ENCODE measurements at regions not wholly inside any gene's neighbourhood (a gene's known extent, or its start where the extent isn't known, plus 50 kb on each side); places are given as distances from the start of the nearest gene placed in this dataset.

DNA sequence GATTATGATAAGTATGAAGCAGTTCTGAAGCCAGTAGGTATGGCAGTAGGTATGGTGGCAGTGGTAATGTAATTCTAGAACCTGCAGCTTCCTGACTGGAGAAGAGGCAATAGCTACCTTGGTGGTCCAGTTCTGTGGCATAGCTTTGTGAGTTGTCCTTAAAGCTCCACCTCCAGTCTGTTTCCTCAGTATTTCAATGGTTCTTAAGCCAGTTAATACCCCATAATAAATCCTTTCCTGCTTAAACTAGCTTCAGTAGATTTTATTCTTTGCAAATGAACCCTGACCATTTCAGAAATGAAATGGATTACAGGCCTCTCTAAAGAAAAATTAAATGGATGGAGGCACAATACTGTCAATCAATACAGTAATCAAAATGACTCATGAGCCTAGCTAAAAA is 117.8 kb upstream of the KRAS start:
- Histone ChIP-seq H3K9me3 (no peaks in the 10 kb centered on the region), H3K4me1 (no peaks in the 10 kb centered on the region), H3K27ac (no peak overlapping the region), H3K4me3 (no peak overlapping the region), H3K27me3 (no peaks in the 10 kb centered on the region), H3K36me3 (no peaks in the 10 kb centered on the region)
- intact Hi-C loops (cut with DNase I) = no loop called here
- DNase-seq = no peak
- no peak for ATAC-seq
- TF ChIP-seq, protein P1, sequence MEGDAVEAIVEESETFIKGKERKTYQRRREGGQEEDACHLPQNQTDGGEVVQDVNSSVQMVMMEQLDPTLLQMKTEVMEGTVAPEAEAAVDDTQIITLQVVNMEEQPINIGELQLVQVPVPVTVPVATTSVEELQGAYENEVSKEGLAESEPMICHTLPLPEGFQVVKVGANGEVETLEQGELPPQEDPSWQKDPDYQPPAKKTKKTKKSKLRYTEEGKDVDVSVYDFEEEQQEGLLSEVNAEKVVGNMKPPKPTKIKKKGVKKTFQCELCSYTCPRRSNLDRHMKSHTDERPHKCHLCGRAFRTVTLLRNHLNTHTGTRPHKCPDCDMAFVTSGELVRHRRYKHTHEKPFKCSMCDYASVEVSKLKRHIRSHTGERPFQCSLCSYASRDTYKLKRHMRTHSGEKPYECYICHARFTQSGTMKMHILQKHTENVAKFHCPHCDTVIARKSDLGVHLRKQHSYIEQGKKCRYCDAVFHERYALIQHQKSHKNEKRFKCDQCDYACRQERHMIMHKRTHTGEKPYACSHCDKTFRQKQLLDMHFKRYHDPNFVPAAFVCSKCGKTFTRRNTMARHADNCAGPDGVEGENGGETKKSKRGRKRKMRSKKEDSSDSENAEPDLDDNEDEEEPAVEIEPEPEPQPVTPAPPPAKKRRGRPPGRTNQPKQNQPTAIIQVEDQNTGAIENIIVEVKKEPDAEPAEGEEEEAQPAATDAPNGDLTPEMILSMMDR (IDR thresholded peaks at IDR 0.05) = no peak
- no peak for TF ChIP-seq POLR2A (IDR thresholded peaks at IDR 0.05)

DNA sequence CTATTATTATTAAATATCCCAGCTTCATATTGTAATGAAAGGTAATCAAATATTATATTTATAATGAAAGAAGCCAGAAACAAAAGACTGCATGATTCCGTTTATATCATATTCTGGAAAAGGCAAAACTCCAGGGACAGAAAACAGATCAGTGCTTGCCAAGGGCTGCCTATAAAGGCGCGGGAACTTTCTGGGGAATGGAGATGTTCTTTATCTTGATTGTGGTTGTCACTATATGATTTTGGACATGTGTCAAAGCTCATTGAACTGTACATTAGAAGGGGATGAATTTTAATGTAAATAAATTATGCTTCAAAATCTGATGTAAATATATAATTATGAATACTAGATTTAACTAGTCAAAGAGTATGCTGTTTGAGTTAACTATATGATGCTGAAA is 115.4 kb upstream of the KRAS start:
- TF ChIP-seq POLR2A (IDR thresholded peaks at IDR 0.05) = no peak
- TF ChIP-seq, protein P1 (IDR thresholded peaks at IDR 0.05) = no peak
- no peaks in the 10 kb centered on the region for H3K36me3 ChIP-seq
- no peaks in the 10 kb centered on the region for H3K9me3 ChIP-seq
- H3K4me1 ChIP-seq = no peaks in the 10 kb centered on the region
- no peak for ATAC-seq
- no peak overlapping the region for H3K4me3 ChIP-seq
- intact Hi-C loops (cut with DNase I) = no loop called here
- WGBS, 4 donors = 56 to 69% (median 62%) methylated on average over 3 of the region's 3 CpGs
- DNase-seq = no peak
- no peak overlapping the region for H3K27ac ChIP-seq
- H3K27me3 ChIP-seq = no peaks in the 10 kb centered on the region

DNA sequence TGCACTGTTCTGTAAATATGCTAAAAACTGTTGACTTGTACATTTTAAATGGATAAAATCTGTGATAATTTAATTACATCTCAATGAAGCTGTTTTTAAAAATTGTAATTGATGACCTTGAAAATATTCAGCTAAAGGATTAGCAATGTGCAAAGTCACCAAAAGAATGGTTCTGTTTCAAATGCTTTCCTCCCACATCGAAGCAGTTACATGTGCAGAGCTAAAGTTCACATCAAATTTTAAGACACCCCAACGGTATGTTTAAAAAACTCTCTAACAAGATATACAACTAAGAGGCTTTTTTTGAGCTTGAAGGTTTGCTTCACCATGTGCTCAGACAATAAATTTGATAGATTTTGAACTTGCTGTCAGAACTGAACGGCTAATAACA is 114.6 kb upstream of the KRAS start:
- no peaks in the 10 kb centered on the region for H3K9me3 ChIP-seq
- TF ChIP-seq, protein P1 (IDR thresholded peaks at IDR 0.05) = no peak
- TF ChIP-seq POLR2A (IDR thresholded peaks at IDR 0.05) = no peak
- no peak overlapping the region for H3K4me3 ChIP-seq
- intact Hi-C loops (cut with DNase I) = no loop called here
- 44 to 59% (median 55%) methylated on average over 3 of the region's 3 CpGs for WGBS, 4 donors
- no peaks in the 10 kb centered on the region for H3K4me1 ChIP-seq
- DNase-seq = no peak
- H3K36me3 ChIP-seq = no peaks in the 10 kb centered on the region
- no peak for ATAC-seq
- H3K27me3 ChIP-seq = no peaks in the 10 kb centered on the region
- H3K27ac ChIP-seq = no peak overlapping the region

DNA sequence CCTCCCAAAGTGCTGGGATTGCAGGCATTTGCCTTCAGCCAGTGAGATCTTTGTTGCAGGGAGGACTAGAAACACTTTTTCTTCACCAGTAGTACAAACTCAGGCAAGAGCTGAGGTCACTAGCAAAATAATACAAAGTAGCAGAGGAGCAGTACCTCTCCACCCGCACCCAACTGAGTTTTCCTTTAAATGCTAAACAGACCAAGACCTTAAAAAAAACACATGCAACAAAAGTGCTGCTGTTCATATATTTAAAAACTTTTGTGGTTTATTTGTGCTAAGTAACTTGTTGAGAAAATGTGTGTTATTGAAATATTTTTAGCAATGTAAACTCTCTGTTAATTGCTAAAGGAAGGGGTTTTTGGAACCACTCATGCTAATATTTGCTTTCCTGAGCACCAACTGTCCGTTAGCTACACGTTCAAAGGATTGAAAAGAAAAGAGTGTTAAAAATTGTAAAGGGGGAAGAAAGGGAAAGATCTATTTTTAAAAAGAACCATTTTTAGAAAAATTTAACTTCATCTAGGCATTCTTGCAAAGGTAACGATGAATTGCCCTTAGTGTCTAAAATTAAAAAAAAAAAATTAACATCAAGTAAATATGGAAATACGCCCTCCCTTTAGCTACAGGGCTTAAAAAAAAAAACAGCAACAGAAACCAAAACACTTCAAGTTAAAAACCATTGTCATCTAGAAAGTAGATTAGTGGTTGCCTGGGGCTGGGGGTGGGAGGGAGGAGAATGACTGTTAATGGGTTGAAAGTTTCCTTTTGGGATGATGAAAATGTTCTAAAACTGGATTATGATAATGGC is 114.0 kb upstream of the KRAS start:
- TF ChIP-seq, protein P1 (IDR thresholded peaks at IDR 0.05) = no peak
- no peak for TF ChIP-seq POLR2A (IDR thresholded peaks at IDR 0.05)
- Histone ChIP-seq H3K9me3 (no peaks in the 10 kb centered on the region), H3K4me1 (no peaks in the 10 kb centered on the region), H3K27me3 (no peaks in the 10 kb centered on the region), H3K36me3 (no peaks in the 10 kb centered on the region), H3K27ac (no peak overlapping the region), H3K4me3 (no peak overlapping the region)
- intact Hi-C loops (cut with DNase I) = no loop called here
- ATAC-seq = no peak
- DNase-seq = no peak
- 66 to 77% (median 76%) methylated on average over 5 of the region's 5 CpGs for WGBS, 4 donors
